Tibial artery (tissue), 4 donors: ENCODE measurements at regions not wholly inside any gene's neighbourhood (a gene's known extent, or its start where the extent isn't known, plus 50 kb on each side); places are given as distances from the start of the nearest gene placed in this dataset.

Experiments used
- DNase-seq, 2 donors: peaks; one replicate each; pipeline ENCODE4 v3.0.0-alpha.2; 2019
- H3K27ac ChIP-seq, 2 donors: fragments of 200-600 bp; sonication (generic) in 1 of 2; 1 replicate in 1 of 2; 2 replicates in 1 of 2; pipeline ENCODE4 v1.5.1; 2018 to 2019; ENCODE audit warnings: mild to moderate bottlenecking in 1 of 2
- H3K27me3 ChIP-seq, 2 donors: fragments of 200-600 bp; sonication (generic) in 1 of 2; one replicate each; pipeline versions ENCODE4 v1.5.1 to v1.6.0; 2016 to 2019
- H3K36me3 ChIP-seq, 3 donors: fragments of 200-600 bp; sonication (generic) in 2 of 3; one replicate each; pipeline ENCODE4 v1.5.1; 2016 to 2019; ENCODE audit warnings: mild to moderate bottlenecking in 2 of 3
- H3K4me1 ChIP-seq, 4 donors: fragments of 200-600 bp; sonication (generic) in 2 of 4; 1 replicate in 3 of 4; 2 replicates in 1 of 4; pipeline ENCODE4 v1.5.1; 2016 to 2019
- H3K4me3 ChIP-seq, 2 donors: fragments of 200-600 bp; sonication (generic) in 1 of 2; 1 replicate in 1 of 2; 2 replicates in 1 of 2; pipeline ENCODE4 v1.5.1; 2018 to 2019; ENCODE audit warnings: mild to moderate bottlenecking in 2 of 2
- H3K9me3 ChIP-seq, 3 donors: fragments of 200-600 bp; sonication (generic) in 1 of 3; one replicate each; pipeline ENCODE4 v1.5.1; 2016 to 2019
- intact Hi-C: fragments of 100-400 bp; cut with DNase I; formaldehyde crosslinking; loops from one replicate; pipeline ENCODE4 v1.15.0; 2023; ENCODE audit warnings: low total_unique reads
- TF ChIP-seq, protein P1 (sequence below), 2 experiments: fragments of 200-600 bp in 1 of 2; fragments of 450-650 bp in 1 of 2; IDR thresholded peaks; one replicate each; pipeline ENCODE4 v1.5.1; 2017 to 2019; ENCODE audit warnings: antibody characterized with exemption in 2 of 2, mild to moderate bottlenecking in 1 of 2, moderate library complexity in 1 of 2

DNA sequence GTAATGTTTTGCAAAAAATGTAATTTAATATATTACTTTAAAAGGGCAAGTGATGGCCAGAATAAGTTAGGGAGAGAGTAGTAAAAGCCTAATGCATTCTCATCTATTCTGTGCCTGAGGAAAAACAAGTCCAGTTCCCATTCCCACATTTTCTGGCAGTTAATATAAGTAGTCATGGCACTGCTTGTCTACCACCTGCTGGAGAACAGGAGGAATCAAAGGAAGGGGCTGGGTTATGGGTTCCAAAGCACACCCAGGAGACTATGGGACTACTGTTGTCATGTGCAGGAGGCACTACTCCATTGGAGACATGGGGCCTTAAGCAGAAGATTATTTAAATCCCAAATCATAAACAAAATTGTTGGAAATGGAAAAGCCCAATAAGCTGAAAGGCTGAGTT is 2618.6 kb downstream of the ARAP2 start:
- intact Hi-C loops: no loop called here
- no peak overlapping the region for H3K4me3 ChIP-seq
- TF ChIP-seq, protein P1, sequence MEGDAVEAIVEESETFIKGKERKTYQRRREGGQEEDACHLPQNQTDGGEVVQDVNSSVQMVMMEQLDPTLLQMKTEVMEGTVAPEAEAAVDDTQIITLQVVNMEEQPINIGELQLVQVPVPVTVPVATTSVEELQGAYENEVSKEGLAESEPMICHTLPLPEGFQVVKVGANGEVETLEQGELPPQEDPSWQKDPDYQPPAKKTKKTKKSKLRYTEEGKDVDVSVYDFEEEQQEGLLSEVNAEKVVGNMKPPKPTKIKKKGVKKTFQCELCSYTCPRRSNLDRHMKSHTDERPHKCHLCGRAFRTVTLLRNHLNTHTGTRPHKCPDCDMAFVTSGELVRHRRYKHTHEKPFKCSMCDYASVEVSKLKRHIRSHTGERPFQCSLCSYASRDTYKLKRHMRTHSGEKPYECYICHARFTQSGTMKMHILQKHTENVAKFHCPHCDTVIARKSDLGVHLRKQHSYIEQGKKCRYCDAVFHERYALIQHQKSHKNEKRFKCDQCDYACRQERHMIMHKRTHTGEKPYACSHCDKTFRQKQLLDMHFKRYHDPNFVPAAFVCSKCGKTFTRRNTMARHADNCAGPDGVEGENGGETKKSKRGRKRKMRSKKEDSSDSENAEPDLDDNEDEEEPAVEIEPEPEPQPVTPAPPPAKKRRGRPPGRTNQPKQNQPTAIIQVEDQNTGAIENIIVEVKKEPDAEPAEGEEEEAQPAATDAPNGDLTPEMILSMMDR (IDR thresholded peaks at IDR 0.05): no peak
- no peaks in the 10 kb centered on the region for H3K9me3 ChIP-seq
- DNase-seq: no peak
- H3K27ac ChIP-seq: no peak overlapping the region
- H3K4me1 ChIP-seq: no peaks in the 10 kb centered on the region
- H3K36me3 ChIP-seq: no peaks in the 10 kb centered on the region
- H3K27me3 ChIP-seq: no peaks in the 10 kb centered on the region

DNA sequence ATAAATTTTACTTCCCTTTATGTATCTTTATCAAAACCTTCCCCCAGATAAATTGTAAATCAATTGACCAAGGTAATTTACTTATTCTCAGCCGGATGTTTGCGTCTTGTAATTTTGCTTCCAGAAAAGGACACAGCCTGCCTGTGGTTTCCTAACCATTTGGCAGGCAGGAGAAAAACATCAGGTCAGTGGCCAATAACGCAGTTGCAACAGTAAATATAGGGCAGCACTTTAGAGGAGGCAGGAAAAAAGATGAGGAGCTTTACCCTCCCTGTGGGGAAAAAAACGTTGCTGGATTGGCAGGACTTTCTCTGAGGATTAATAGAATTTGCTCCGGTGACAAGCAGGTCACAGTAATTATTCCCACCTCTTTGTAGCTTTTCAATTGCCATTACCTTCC is 2618.1 kb downstream of the ARAP2 start:
- no peaks in the 10 kb centered on the region for H3K9me3 ChIP-seq
- no peaks in the 10 kb centered on the region for H3K36me3 ChIP-seq
- DNase-seq: no peak
- no peak overlapping the region for H3K27ac ChIP-seq
- no peaks in the 10 kb centered on the region for H3K4me1 ChIP-seq
- no peaks in the 10 kb centered on the region for H3K27me3 ChIP-seq
- no peak overlapping the region for H3K4me3 ChIP-seq
- intact Hi-C loops: no loop called here
- TF ChIP-seq, protein P1 (IDR thresholded peaks at IDR 0.05): no peak

DNA sequence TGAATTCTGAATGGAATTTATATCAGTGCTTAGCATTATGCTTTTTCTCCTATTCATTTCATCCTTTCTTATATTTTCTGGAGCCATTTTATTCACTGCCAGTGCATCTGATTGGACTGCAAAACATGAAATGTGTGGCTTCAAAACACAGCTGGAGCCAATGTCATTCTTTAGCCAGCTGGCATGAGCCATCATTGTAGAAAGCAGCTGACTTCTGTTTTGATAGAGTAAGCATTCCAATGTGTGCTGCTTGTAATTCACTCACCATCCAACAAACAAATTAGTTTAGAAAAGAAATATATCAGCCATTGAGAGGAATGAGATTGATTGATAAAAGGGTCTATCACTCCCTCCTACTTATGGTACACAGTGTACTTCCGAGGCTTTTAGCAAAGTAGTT is 2616.0 kb downstream of the ARAP2 start:
- Histone ChIP-seq H3K9me3 (no peaks in the 10 kb centered on the region), H3K27ac (no peak overlapping the region), H3K4me1 (no peaks in the 10 kb centered on the region), H3K36me3 (no peaks in the 10 kb centered on the region), H3K4me3 (no peak overlapping the region), H3K27me3 (no peaks in the 10 kb centered on the region)
- no peak for DNase-seq
- intact Hi-C loops: no loop called here
- TF ChIP-seq, protein P1 (IDR thresholded peaks at IDR 0.05): no peak

DNA sequence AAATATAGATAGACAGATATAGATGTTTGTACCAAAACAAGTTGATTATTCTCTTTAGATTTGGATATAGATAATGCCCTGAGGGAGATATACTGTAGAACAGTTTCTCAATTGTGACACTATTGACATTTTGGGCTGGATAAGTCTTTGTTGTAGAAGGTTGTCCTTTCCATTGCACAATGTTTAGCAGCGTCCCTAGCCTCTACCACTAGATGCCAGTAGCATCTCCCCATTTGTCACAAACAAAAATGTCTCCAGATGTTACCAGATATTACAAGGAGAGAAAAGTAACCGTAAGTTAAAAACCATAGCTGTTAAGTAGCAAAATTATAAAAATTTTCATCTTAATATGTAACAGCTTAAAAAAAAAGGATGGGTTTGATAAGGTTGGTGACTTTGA is 2595.3 kb downstream of the ARAP2 start:
- Histone ChIP-seq H3K27ac (no peak overlapping the region), H3K36me3 (no peaks in the 10 kb centered on the region), H3K4me1 (no peaks in the 10 kb centered on the region), H3K27me3 (no peaks in the 10 kb centered on the region), H3K4me3 (no peak overlapping the region), H3K9me3 (no peaks in the 10 kb centered on the region)
- intact Hi-C loops: no loop called here
- no peak for DNase-seq
- TF ChIP-seq, protein P1 (IDR thresholded peaks at IDR 0.05): no peak

DNA sequence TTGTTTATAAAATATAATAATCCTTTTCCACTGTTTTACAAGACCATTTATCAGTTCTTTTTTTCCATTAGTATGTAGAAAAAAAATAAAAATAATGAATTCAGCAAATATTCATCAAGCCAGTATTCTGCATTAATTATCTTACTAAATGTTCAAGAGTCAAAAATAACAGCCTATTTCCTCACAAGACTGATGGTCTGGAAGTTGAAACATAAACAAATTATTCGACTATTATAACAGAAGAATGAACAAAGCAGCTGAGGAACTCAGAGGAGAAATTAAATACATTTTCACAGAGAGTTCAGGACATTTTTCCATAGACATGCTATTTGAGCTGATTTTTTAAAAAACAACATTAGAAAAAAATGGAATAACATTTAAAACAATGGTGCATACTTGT is 2594.8 kb downstream of the ARAP2 start:
- intact Hi-C loops: no loop called here
- H3K36me3 ChIP-seq: no peaks in the 10 kb centered on the region
- DNase-seq: no peak
- no peaks in the 10 kb centered on the region for H3K27me3 ChIP-seq
- no peaks in the 10 kb centered on the region for H3K9me3 ChIP-seq
- no peak overlapping the region for H3K27ac ChIP-seq
- TF ChIP-seq, protein P1 (IDR thresholded peaks at IDR 0.05): no peak
- H3K4me1 ChIP-seq: no peaks in the 10 kb centered on the region
- no peak overlapping the region for H3K4me3 ChIP-seq

DNA sequence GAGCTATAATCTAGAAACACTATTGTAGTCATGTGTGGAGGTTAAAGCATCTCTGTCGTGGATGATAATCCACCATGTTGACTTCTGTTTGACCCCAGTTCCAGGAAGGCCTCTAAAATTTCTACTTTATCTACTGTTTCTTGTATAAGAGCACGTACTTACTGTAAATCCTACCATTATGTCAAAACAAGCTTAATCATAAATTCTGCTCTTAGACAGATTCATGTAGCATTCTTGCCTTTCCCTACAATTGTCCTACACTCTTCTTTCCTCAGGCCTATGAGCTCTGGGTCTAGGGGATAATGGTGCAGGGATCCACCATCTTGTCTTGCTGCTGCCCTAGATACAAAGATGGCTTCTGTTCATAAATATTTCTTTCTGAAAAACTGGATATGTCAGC is 2594.3 kb downstream of the ARAP2 start:
- H3K4me1 ChIP-seq: no peaks in the 10 kb centered on the region
- no peak for DNase-seq
- H3K27ac ChIP-seq: no peak overlapping the region
- H3K27me3 ChIP-seq: no peaks in the 10 kb centered on the region
- TF ChIP-seq, protein P1 (IDR thresholded peaks at IDR 0.05): no peak
- H3K9me3 ChIP-seq: no peaks in the 10 kb centered on the region
- intact Hi-C loops: no loop called here
- no peak overlapping the region for H3K4me3 ChIP-seq
- H3K36me3 ChIP-seq: no peaks in the 10 kb centered on the region
